ENCODE measurements at regions not wholly inside any gene's neighbourhood (a gene's known extent, or its start where the extent isn't known, plus 50 kb on each side); places are given as distances from the start of the nearest gene placed in this dataset.
A peak's percentile ranks its signal among the peaks of the same experiment; 100 is the strongest.

- H3K9me3 ChIP-seq (ENCODE audit: control insufficient read depth, low read length): no peaks in the 10 kb centered on the region
- Mint-ChIP-seq H3K9me3 (no peaks in the 10 kb centered on the region), H3K4me3 (no peak overlapping the region), H3K4me1 (no peaks in the 10 kb centered on the region), H3K27me3 (ENCODE audit: insufficient read depth) (peaks cover 5% of the 10 kb centered on the region), H3K36me3 (ENCODE audit: low read depth) (no peaks in the 10 kb centered on the region), H3K27ac (no peak overlapping the region)
- no peak overlapping the region for H3K4me3 ChIP-seq (ENCODE audit: low read length)
- TF ChIP-seq CTCF (conservative IDR thresholded peaks at IDR 0.05): no peak
- peaks cover 14% of the 10 kb centered on the region for H3K27me3 ChIP-seq (ENCODE audit: control insufficient read depth, insufficient read depth, low read length, poor library complexity, severe bottlenecking)
- H3K4me1 ChIP-seq (ENCODE audit: control insufficient read depth, insufficient read depth, low read length): no peaks in the 10 kb centered on the region
- DNase-seq: no peak
- no peak overlapping the region for H3K27ac ChIP-seq (ENCODE audit: low read depth, low read length)
- no peaks in the 10 kb centered on the region for H3K36me3 ChIP-seq (ENCODE audit: control insufficient read depth, insufficient read depth, low read length)
- no peak overlapping the region for H3K9ac ChIP-seq (ENCODE audit: extremely low read depth, low read length, poor library complexity, severe bottlenecking)
- WGBS, 2 experiments (ENCODE audit: insufficient coverage in 1 of 2, insufficient read length in 1 of 2): 83 to 88% methylated on average over 2 to 4 of the region's 4 CpGs
Observed at GRCh38 chr4:77505275-77505957, 100.2 kb upstream of the CXCL13 start.

DNA sequence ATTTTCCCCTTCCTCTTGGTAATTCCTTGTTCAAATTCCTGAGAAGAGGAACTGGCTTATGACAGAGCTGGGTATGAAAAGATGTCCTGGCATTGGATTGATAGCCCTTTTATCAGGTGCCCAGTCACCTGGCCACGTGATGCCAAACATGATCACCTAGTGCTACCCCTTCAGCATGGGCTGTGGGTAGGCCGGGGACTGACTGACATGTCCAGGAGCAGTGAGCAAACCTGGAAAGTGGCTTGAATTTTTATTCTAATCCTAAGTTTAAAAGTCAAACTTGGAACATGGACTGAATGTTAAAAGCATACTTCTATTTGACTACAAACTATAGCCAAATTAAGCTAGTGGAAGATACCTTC is 99.7 kb upstream of the CXCL13 start:
- H3K4me1 ChIP-seq (ENCODE audit: control insufficient read depth, insufficient read depth, low read length): no peaks in the 10 kb centered on the region
- peaks cover 9% of the 10 kb centered on the region for H3K27me3 ChIP-seq (ENCODE audit: control insufficient read depth, insufficient read depth, low read length, poor library complexity, severe bottlenecking)
- no peak for TF ChIP-seq CTCF (conservative IDR thresholded peaks at IDR 0.05)
- Mint-ChIP-seq H3K27ac (no peak overlapping the region), H3K4me1 (no peaks in the 10 kb centered on the region), H3K9me3 (no peaks in the 10 kb centered on the region), H3K36me3 (ENCODE audit: low read depth) (no peaks in the 10 kb centered on the region), H3K4me3 (no peak overlapping the region), H3K27me3 (ENCODE audit: insufficient read depth) (peaks cover 5% of the 10 kb centered on the region)
- H3K4me3 ChIP-seq (ENCODE audit: low read length): no peak overlapping the region
- H3K9ac ChIP-seq (ENCODE audit: extremely low read depth, low read length, poor library complexity, severe bottlenecking): no peak overlapping the region
- no peaks in the 10 kb centered on the region for H3K9me3 ChIP-seq (ENCODE audit: control insufficient read depth, low read length)
- H3K36me3 ChIP-seq (ENCODE audit: control insufficient read depth, insufficient read depth, low read length): no peaks in the 10 kb centered on the region
- DNase-seq: no peak
- H3K27ac ChIP-seq (ENCODE audit: low read depth, low read length): no peak overlapping the region
- WGBS, 2 experiments (ENCODE audit: insufficient coverage in 1 of 2, insufficient read length in 1 of 2): 63 to 82% methylated on average over 1 to 2 of the region's 2 CpGs

- Mint-ChIP-seq H3K4me3 (no peak overlapping the region), H3K4me1 (no peaks in the 10 kb centered on the region), H3K36me3 (ENCODE audit: low read depth) (no peaks in the 10 kb centered on the region), H3K9me3 (peaks cover 3% of the 10 kb centered on the region), H3K27ac (no peak overlapping the region), H3K27me3 (ENCODE audit: insufficient read depth) (peaks cover 3% of the 10 kb centered on the region)
- no peaks in the 10 kb centered on the region for H3K4me1 ChIP-seq (ENCODE audit: control insufficient read depth, insufficient read depth, low read length)
- no peaks in the 10 kb centered on the region for H3K9me3 ChIP-seq (ENCODE audit: control insufficient read depth, low read length)
- WGBS, 2 experiments (ENCODE audit: insufficient coverage in 1 of 2, insufficient read length in 1 of 2): 70 to 87% methylated on average over 2 to 6 of the region's 6 CpGs
- H3K9ac ChIP-seq (ENCODE audit: extremely low read depth, low read length, poor library complexity, severe bottlenecking): no peak overlapping the region
- no peak for TF ChIP-seq CTCF (conservative IDR thresholded peaks at IDR 0.05)
- no peak overlapping the region for H3K27ac ChIP-seq (ENCODE audit: low read depth, low read length)
- peak; percentile 54 for DNase-seq
- H3K4me3 ChIP-seq (ENCODE audit: low read length): no peak overlapping the region
- no peaks in the 10 kb centered on the region for H3K27me3 ChIP-seq (ENCODE audit: control insufficient read depth, insufficient read depth, low read length, poor library complexity, severe bottlenecking)
- no peaks in the 10 kb centered on the region for H3K36me3 ChIP-seq (ENCODE audit: control insufficient read depth, insufficient read depth, low read length)
Observed at GRCh38 chr4:77510367-77510766, 95.3 kb upstream of the CXCL13 start.

Measured in endodermal cell (in vitro differentiated cells).